Dendritic cell treated with granulocyte-macrophage colony-stimulating factor and Interleukin-4, amounts not matched to agents 40 ng/mL and 50 ng/mL, for 4 days (primary cell): ENCODE measurements at regions not wholly inside any gene's neighbourhood (a gene's known extent, or its start where the extent isn't known, plus 50 kb on each side); places are given as distances from the start of the nearest gene placed in this dataset.
"Not testable (repeated sequence)": the region's sequence is repeated elsewhere in the genome, so short reads cannot be mapped to it uniquely, and the experiment has no call there.

Experiments
- H3K27ac Mint-ChIP-seq: one replicate; pipeline ENCODE4 v1.8.0; 2022; ENCODE audit warnings: mild to moderate bottlenecking, mixed read lengths
- H3K27me3 Mint-ChIP-seq: one replicate; pipeline ENCODE4 v1.8.0; 2022; ENCODE audit warnings: mild to moderate bottlenecking, mixed read lengths
- H3K36me3 Mint-ChIP-seq: one replicate; pipeline ENCODE4 v1.8.0; 2022; ENCODE audit warnings: low read depth, mixed read lengths
- H3K4me1 Mint-ChIP-seq: one replicate; pipeline ENCODE4 v1.8.0; 2022; ENCODE audit warnings: low read depth, mixed read lengths
- H3K4me3 Mint-ChIP-seq: one replicate; pipeline ENCODE4 v1.8.0; 2022; ENCODE audit warnings: mild to moderate bottlenecking, moderate library complexity, mixed read lengths
- H3K9me3 Mint-ChIP-seq: one replicate; pipeline ENCODE4 v1.8.0; 2022; ENCODE audit warnings: mixed read lengths
- intact Hi-C: fragments of 100-400 bp; cut with micrococcal nuclease; formaldehyde crosslinking; loops from one replicate; pipeline ENCODE4 v1.15.0; 2022

- Mint-ChIP-seq H3K9me3 (no peaks in the 10 kb centered on the region), H3K36me3 (no peaks in the 10 kb centered on the region)
- intact Hi-C loops = no loop called here
These were observed 161.9 kb downstream of the URI1 start for GRCh38 chr19:30103981-30104380.

GRCh38 chr19:30105316-30105715 is 163.3 kb downstream of the URI1 start:
- Mint-ChIP-seq H3K27ac (no peak overlapping the region), H3K27me3 (peaks cover 4% of the 10 kb centered on the region), H3K4me3 (no peak overlapping the region), H3K36me3 (no peaks in the 10 kb centered on the region), H3K9me3 (no peaks in the 10 kb centered on the region), H3K4me1 (no peaks in the 10 kb centered on the region)
- intact Hi-C loops = no loop called here

More at GRCh38 chr19:30103981-30104380, 161.9 kb downstream of the URI1 start:
- no peaks in the 10 kb centered on the region for H3K4me1 Mint-ChIP-seq
- no peak overlapping the region for H3K4me3 Mint-ChIP-seq
- H3K27me3 Mint-ChIP-seq = peaks cover 4% of the 10 kb centered on the region
- no peak overlapping the region for H3K27ac Mint-ChIP-seq

GRCh38 chr19:30105727-30106126 is 163.7 kb downstream of the URI1 start:
- Mint-ChIP-seq H3K36me3 (no peaks in the 10 kb centered on the region), H3K4me1 (no peaks in the 10 kb centered on the region), H3K27me3 (peaks cover 4% of the 10 kb centered on the region), H3K27ac (no peak overlapping the region), H3K4me3 (no peak overlapping the region), H3K9me3 (no peaks in the 10 kb centered on the region)
- intact Hi-C loops = no loop called here

GRCh38 chr19:30106417-30107095 is 164.5 kb downstream of the URI1 start:
- Mint-ChIP-seq H3K27ac (no peak overlapping the region), H3K4me1 (no peaks in the 10 kb centered on the region), H3K9me3 (no peaks in the 10 kb centered on the region), H3K27me3 (peaks cover 4% of the 10 kb centered on the region), H3K4me3 (no peak overlapping the region), H3K36me3 (no peaks in the 10 kb centered on the region)
- intact Hi-C loops = no loop called here

- intact Hi-C loops = no loop called here
- H3K9me3 Mint-ChIP-seq = no peaks in the 10 kb centered on the region
- H3K27me3 Mint-ChIP-seq = peaks cover 4% of the 10 kb centered on the region
These were observed 165.2 kb downstream of the URI1 start for GRCh38 chr19:30107251-30107650.

GRCh38 chr19:30109565-30109964 is 167.5 kb downstream of the URI1 start:
- no peak overlapping the region for H3K4me3 Mint-ChIP-seq
- H3K27ac Mint-ChIP-seq = no peak overlapping the region
- H3K9me3 Mint-ChIP-seq = no peaks in the 10 kb centered on the region
- peaks cover 4% of the 10 kb centered on the region for H3K27me3 Mint-ChIP-seq
- intact Hi-C loops = no loop called here
- no peaks in the 10 kb centered on the region for H3K4me1 Mint-ChIP-seq
- no peaks in the 10 kb centered on the region for H3K36me3 Mint-ChIP-seq

More at GRCh38 chr19:30107251-30107650, 165.2 kb downstream of the URI1 start:
- no peak overlapping the region for H3K27ac Mint-ChIP-seq
- H3K36me3 Mint-ChIP-seq = no peaks in the 10 kb centered on the region
- no peaks in the 10 kb centered on the region for H3K4me1 Mint-ChIP-seq
- no peak overlapping the region for H3K4me3 Mint-ChIP-seq

GRCh38 chr19:30111021-30111855 is 169.2 kb downstream of the URI1 start:
- H3K4me3 Mint-ChIP-seq = no peak overlapping the region
- intact Hi-C loops = no loop called here
- no peaks in the 10 kb centered on the region for H3K4me1 Mint-ChIP-seq
- H3K27me3 Mint-ChIP-seq = peaks cover 4% of the 10 kb centered on the region
- no peak overlapping the region for H3K27ac Mint-ChIP-seq
- H3K9me3 Mint-ChIP-seq = no peaks in the 10 kb centered on the region
- H3K36me3 Mint-ChIP-seq = no peaks in the 10 kb centered on the region

GRCh38 chr19:30112171-30112570 is 170.1 kb downstream of the URI1 start:
- intact Hi-C loops = no loop called here
- no peaks in the 10 kb centered on the region for H3K9me3 Mint-ChIP-seq
- H3K4me3 Mint-ChIP-seq = no peak overlapping the region
- H3K36me3 Mint-ChIP-seq = no peaks in the 10 kb centered on the region
- no peak overlapping the region for H3K27ac Mint-ChIP-seq
- H3K4me1 Mint-ChIP-seq = no peaks in the 10 kb centered on the region
- H3K27me3 Mint-ChIP-seq = peaks cover 4% of the 10 kb centered on the region

GRCh38 chr19:30112666-30113065 is 170.6 kb downstream of the URI1 start:
- no peak overlapping the region for H3K27ac Mint-ChIP-seq
- H3K9me3 Mint-ChIP-seq = no peaks in the 10 kb centered on the region
- H3K27me3 Mint-ChIP-seq = no peaks in the 10 kb centered on the region
- intact Hi-C loops = no loop called here
- H3K36me3 Mint-ChIP-seq = no peaks in the 10 kb centered on the region
- H3K4me3 Mint-ChIP-seq = no peak overlapping the region
- no peaks in the 10 kb centered on the region for H3K4me1 Mint-ChIP-seq

- Mint-ChIP-seq H3K4me1 (no peaks in the 10 kb centered on the region), H3K4me3 (no peak overlapping the region), H3K9me3 (no peaks in the 10 kb centered on the region), H3K27ac (no peak overlapping the region), H3K27me3 (no peaks in the 10 kb centered on the region), H3K36me3 (no peaks in the 10 kb centered on the region)
- intact Hi-C loops = no loop called here
These were observed 171.1 kb downstream of the URI1 start for GRCh38 chr19:30113186-30113585.

GRCh38 chr19:30114095-30114494 is 172.1 kb downstream of the URI1 start:
- intact Hi-C loops, H3K36me3 Mint-ChIP-seq, H3K4me3 Mint-ChIP-seq, H3K9me3 Mint-ChIP-seq, H3K27me3 Mint-ChIP-seq, H3K4me1 Mint-ChIP-seq, H3K27ac Mint-ChIP-seq: not testable (repeated sequence)

- Mint-ChIP-seq H3K36me3 (no peaks in the 10 kb centered on the region), H3K27me3 (no peaks in the 10 kb centered on the region), H3K4me3 (no peak overlapping the region), H3K9me3 (no peaks in the 10 kb centered on the region), H3K4me1 (no peaks in the 10 kb centered on the region), H3K27ac (no peak overlapping the region)
- intact Hi-C loops = no loop called here
These were observed 173.9 kb downstream of the URI1 start for GRCh38 chr19:30115947-30116346.

- no peak overlapping the region for H3K4me3 Mint-ChIP-seq
- H3K4me1 Mint-ChIP-seq = no peaks in the 10 kb centered on the region
- intact Hi-C loops = no loop called here
- H3K27me3 Mint-ChIP-seq = no peaks in the 10 kb centered on the region
- H3K9me3 Mint-ChIP-seq = no peaks in the 10 kb centered on the region
- no peaks in the 10 kb centered on the region for H3K36me3 Mint-ChIP-seq
- H3K27ac Mint-ChIP-seq = no peak overlapping the region
These were observed 174.5 kb downstream of the URI1 start for GRCh38 chr19:30116530-30116929.

- H3K36me3 Mint-ChIP-seq = no peaks in the 10 kb centered on the region
- no peak overlapping the region for H3K4me3 Mint-ChIP-seq
- no peak overlapping the region for H3K27ac Mint-ChIP-seq
- H3K4me1 Mint-ChIP-seq = no peaks in the 10 kb centered on the region
- H3K27me3 Mint-ChIP-seq = no peaks in the 10 kb centered on the region
- intact Hi-C loops = no loop called here
- H3K9me3 Mint-ChIP-seq = no peaks in the 10 kb centered on the region
These were observed 175.0 kb downstream of the URI1 start for GRCh38 chr19:30116984-30117555.
